NCI-H526 (cell line): ENCODE measurements at regions not wholly inside any gene's neighbourhood (a gene's known extent, or its start where the extent isn't known, plus 50 kb on each side); places are given as distances from the start of the nearest gene placed in this dataset.

Experiments used
- DNase-seq, 2 experiments: peaks; one replicate each; lab custom pipeline; 2025; lab: John Stamatoyannopoulos, UW

DNA sequence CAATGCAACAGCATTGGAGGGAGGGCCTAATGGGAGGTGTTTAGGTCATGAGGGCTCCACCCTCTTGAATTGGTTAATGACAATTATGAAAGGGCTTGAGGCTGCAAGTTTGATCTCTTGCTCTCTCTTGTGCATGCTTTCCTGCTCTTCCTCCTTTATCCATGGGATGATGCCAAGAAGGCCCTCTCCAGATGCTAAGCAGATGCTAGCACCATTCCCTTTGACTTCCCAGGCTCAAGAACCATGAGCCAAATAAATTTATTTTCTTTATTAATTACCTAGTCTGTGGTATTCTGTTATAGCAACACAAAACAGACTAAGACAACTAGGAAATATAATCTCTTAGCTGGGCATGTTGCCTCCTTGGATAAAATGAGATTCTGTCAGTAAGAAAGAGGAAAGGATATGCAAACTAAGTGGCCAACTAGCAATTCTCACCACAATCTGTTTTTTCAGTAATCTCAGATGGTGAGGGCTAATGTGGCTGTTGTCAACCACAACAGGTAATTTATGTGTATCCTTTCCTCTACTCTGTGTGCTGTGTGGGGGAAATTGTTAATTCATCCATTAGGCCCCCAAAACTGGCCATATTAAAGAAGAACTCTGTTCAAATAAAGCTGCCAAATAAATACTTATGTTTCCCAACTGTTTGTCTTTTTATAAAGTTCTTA lies 269.1 kb upstream of the CD180 start:
- no peak for DNase-seq

DNA sequence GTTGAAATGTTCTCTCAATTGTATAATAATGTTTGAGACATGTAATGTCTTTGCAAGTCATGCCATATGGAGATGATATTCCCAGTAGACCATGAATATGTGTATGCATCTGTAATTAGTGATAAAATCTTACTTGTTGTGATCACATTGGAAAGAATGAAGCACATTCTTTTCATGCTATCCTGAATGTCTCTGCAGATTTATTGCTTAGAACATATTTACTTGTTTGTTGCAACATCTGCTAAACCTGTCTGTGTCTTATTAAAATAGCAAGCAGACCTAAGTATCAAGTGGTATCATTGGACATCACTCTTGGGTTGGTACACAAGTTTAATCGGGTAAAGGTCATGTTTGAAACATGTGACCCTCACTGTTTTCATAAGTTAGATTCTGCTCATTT lies 265.5 kb upstream of the CD180 start:
- DNase-seq: no peak

- no peak for DNase-seq
Observed at GRCh38 chr5:67459253-67459652, 262.7 kb upstream of the CD180 start.

DNA sequence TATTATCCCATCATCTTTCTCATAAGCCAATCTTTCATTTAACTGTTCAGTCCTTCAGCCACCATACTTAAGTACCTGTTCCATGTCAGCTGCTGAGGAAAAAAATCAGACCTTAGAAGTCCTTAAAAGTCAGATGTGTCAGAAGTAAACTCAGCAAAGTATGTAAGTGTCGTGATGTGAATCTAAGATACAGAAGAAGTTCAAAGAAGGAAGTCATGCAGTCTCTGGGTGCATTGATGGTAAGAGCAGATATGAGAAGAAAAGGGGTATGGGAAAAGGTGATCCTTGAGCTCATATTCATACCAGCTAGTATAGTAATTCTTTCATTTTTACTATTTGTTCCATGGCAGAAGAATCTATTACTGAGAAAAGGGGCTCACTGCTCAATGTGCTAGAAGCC lies 259.4 kb upstream of the CD180 start:
- no peak for DNase-seq

- no peak for DNase-seq
Observed at GRCh38 chr5:67454957-67455561, 258.5 kb upstream of the CD180 start.

- no peak for DNase-seq
Observed at GRCh38 chr5:67453111-67453905, 256.7 kb upstream of the CD180 start.

- DNase-seq: no peak
Observed at GRCh38 chr5:67451640-67452279, 255.2 kb upstream of the CD180 start.

DNA sequence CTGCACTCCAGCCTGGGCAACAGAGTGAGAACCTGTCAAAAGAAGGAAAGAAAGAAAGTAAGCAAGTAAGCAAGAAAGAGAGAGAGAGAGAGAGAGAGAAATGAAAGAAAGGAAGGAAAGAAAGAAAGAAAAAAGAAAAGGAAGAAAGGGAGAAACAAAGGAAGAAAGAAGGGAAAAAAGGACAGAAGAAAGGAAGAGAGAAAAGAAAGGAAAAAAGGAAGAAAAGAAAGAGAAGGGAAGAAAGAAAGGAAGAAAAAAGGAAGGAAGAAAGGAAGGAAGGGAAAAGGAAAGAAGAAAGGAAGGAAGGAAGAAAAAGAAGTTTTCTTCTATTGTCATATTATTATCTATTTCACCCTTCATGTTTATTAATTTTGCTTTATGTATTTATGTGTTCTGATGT lies 251.1 kb upstream of the CD180 start:
- no peak for DNase-seq

DNA sequence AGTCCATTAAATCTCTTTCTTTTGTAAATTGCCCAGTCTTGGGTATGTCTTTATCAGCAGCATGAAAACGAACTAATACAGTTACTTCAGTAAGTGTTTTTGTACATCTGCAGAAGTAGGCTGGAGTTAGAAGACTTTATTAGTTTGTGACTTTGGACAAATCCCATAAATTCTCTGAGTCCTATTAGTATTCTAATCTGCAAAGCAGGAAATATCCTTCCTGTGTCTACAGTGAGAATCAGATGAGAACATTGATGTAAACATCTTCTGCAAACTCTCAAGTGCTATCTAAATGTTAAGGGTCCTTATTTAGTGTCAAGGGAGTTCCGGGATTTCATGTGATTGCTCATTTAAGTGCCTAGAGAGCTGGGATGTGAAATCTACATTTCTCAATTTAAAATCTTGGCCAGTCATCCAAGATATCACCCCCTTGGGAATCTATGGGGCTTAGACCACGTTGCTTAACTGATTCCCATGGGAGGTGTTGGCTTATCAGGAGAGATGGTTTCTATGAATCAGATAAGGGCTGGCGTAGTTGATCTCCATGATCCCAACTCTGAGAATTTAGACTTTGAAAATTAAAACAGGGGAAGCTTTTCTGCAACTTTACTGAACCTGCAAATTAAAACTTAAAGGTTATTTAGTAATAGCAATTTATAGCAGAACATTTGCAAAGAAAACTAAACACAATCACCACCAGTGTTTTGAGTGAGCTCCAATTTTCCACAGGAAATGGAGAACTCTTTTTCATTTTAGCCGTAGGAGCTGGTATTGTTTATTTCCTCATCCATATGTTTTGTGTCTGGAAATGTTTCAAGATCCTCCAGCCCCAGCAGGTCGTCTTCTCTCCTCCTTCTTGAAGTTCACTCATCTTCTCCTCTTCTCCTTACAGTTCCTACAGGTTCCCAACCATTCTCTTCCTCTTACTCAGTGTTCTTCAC lies 241.6 kb upstream of the CD180 start:
- no peak for DNase-seq

- no peak for DNase-seq
Observed at GRCh38 chr5:67435032-67435431, 238.4 kb upstream of the CD180 start.

- no peak for DNase-seq
Observed at GRCh38 chr5:67434466-67434865, 237.9 kb upstream of the CD180 start.

- no peak for DNase-seq
Observed at GRCh38 chr5:67432606-67433005, 236.0 kb upstream of the CD180 start.

GRCh38 chr5:67431191-67431590 lies 234.6 kb upstream of the CD180 start:
- DNase-seq: no peak

DNA sequence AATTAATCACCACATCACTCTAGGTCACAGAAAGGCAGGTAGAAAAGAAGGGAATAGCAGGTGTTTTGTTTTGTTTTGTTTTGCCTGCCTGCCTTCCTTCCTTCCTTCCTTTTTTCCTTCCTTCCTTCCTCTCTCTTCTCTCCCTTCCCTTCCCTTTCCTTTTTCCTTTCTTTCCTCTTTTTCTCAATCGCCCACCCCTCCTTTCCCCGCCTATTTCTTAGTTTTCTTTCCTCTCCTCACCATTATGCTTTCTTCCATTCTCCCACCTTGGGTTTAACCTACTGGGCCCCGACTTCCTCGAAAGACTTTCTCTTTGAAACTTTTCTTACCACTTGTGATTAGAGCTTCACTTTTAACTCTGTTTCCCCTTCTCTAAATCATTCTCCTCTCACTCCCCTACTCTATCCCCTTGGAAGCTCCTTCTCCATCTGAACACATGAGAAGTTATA lies 231.3 kb upstream of the CD180 start:
- DNase-seq: no peak

GRCh38 chr5:67426961-67427849 lies 230.6 kb upstream of the CD180 start:
- DNase-seq: no peak

- no peak for DNase-seq
Observed at GRCh38 chr5:67425514-67425913, 228.9 kb upstream of the CD180 start.

DNA sequence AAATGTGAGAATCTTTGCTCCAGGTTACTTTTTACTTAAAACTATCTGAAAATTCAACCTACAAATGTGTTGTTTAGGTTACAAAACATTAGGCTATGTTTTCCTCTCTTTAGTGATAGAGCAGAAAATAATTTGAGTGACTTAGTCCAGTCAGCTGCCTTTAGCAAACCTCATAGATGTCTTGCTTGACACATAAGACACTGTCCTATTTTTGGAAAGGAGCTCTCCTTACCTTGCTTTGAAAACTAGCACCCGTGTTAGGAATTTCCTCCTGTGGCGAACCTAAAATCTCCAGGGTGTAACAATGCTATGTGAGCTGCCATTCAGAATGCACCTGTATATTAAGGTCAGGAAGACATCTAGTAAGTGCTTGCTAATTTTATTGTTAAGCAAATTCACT lies 221.2 kb upstream of the CD180 start:
- DNase-seq: no peak

DNA sequence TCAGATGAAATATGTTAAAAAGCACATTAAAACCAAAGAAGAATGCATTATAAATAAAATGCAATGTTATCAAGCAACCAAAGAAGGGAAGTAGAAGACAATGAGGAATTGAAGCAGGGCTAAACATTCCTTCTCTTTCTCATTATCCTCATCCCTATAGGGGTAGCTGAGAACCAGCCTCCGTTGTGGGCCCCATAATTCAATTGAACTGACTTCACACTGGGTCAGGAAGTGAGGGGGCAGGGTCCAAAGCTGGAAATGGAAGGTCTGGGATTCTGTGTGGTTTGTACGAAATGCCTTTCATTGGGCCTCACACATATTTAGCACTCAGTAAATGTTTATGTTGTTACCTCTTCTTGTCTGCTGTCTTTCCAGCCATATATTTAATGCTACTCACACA lies 220.4 kb upstream of the CD180 start:
- DNase-seq: no peak

- DNase-seq: no peak
Observed at GRCh38 chr5:67416133-67416937, 219.7 kb upstream of the CD180 start.

GRCh38 chr5:67414712-67415111 lies 218.1 kb upstream of the CD180 start:
- DNase-seq: no peak
